HCT116 (cell line): ENCODE measurements at regions not wholly inside any gene's neighbourhood (a gene's known extent, or its start where the extent isn't known, plus 50 kb on each side); places are given as distances from the start of the nearest gene placed in this dataset.
"Not testable (repeated sequence)": the region's sequence is repeated elsewhere in the genome, so short reads cannot be mapped to it uniquely, and the experiment has no call there.

Experiments used
- ATAC-seq: fragments of 200-7000 bp; cut with Tn5 transposase; 2 replicates; pipeline ENCODE4 v1.9.1; 2020; ENCODE audit warnings: mild to moderate bottlenecking, moderate library complexity
- BruUV-seq: library from RNA; stranded (reverse); fragments of 400-500 nt; replicated peaks from 2 replicates; lab custom pipeline; 2021; lab: Mats Ljungman, UMichigan
- CTCF ChIA-PET: fragments of 300-600 bp; sonication (Branson Sonifier 250); formaldehyde crosslinking; loops from one replicate; lab custom pipeline; 2021; ENCODE audit warnings: antibody characterized with exemption; lab: Charles Lee
- POLR2A ChIA-PET: fragments of 300-600, 350-600 bp; sonication (Branson Sonifier 250); formaldehyde crosslinking; loops from one replicate; lab custom pipeline; 2021; ENCODE audit warnings: antibody characterized with exemption; lab: Charles Lee
- RAD21 ChIA-PET, 2 experiments: fragments of 300-600 bp; sonication (Branson Sonifier 250); formaldehyde crosslinking; loops; one replicate each; lab custom pipeline; 2023; ENCODE audit warnings: low total read pairs in 2 of 2; ENCODE audit not compliant: uncharacterized antibody in 2 of 2, unreplicated experiment in 2 of 2, low non-redundant PET in 1 of 2; lab: Charles Lee
- DNase-seq: peaks from one replicate; pipeline ENCODE4 v3.0.0-alpha.2; 2010; ENCODE audit warnings: low read depth, low spot score
- H2AFZ ChIP-seq: fragments of 200-600 bp; shearing (Covaris generic), sonication (generic); 2 replicates; pipeline ENCODE4 v1.6.1; 2017; ENCODE audit warnings: low read depth, mixed run types, mixed read lengths, antibody characterized with exemption, low read length; ENCODE audit not compliant: poor library complexity, severe bottlenecking
- H3K27ac ChIP-seq: 2 replicates; pipeline ENCODE4 v1.5.1; 2012; ENCODE audit warnings: low read depth, low read length
- H3K27me3 ChIP-seq: fragments of 200-600 bp; sonication (generic); 2 replicates; pipeline ENCODE4 v1.6.1; 2016; ENCODE audit warnings: mixed run types, low read length, mixed read lengths; ENCODE audit not compliant: insufficient read depth
- H3K36me3 ChIP-seq, 2 experiments: fragments of 200-500 bp in 1 of 2; fragments of 200-600 bp in 1 of 2; sonication (Bioruptor generic) in 1 of 2; sonication (generic) in 1 of 2; 2 replicates each; pipeline versions ENCODE4 v1.5.1 to v1.6.1; 2014 to 2016; ENCODE audit warnings: low read length in 2 of 2, inconsistent platforms in 1 of 2, mixed read lengths in 1 of 2, mixed run types in 1 of 2; ENCODE audit not compliant: insufficient read depth in 2 of 2, control insufficient read depth in 1 of 2
- H3K4me1 ChIP-seq, 2 experiments: fragments of 200-600 bp in 1 of 2; sonication (generic) in 1 of 2; 2 replicates each; pipeline versions ENCODE4 v1.5.1 to v1.6.1; 2012 to 2017; ENCODE audit warnings: low read length in 2 of 2, inconsistent platforms in 1 of 2, mild to moderate bottlenecking in 1 of 2, mixed read lengths in 1 of 2, mixed run types in 1 of 2, moderate library complexity in 1 of 2; ENCODE audit not compliant: insufficient read depth in 2 of 2, control insufficient read depth in 1 of 2
- H3K4me2 ChIP-seq: fragments of 200-600 bp; sonication (generic); 2 replicates; pipeline ENCODE4 v1.6.1; 2017; ENCODE audit warnings: mixed run types, low read length, mixed read lengths
- H3K4me3 ChIP-seq, 2 experiments: fragments of 200-600 bp in 1 of 2; sonication (generic) in 1 of 2; replicated peaks in 1 of 2; 2 replicates each; pipeline ENCODE4 v1.5.1; 2011 to 2016; ENCODE audit warnings: low read length in 2 of 2, control low read depth in 1 of 2, low read depth in 1 of 2, mild to moderate bottlenecking in 1 of 2, mixed read lengths in 1 of 2, mixed run types in 1 of 2
- H3K79me2 ChIP-seq: fragments of 200-600 bp; sonication (generic); 2 replicates; pipeline ENCODE4 v1.6.1; 2017; ENCODE audit warnings: mild to moderate bottlenecking, mixed run types, low read length, moderate library complexity, mixed read lengths; ENCODE audit not compliant: insufficient read depth
- H3K9ac ChIP-seq: fragments of 200-600 bp; sonication (generic); 2 replicates; pipeline ENCODE4 v1.6.1; 2016; ENCODE audit warnings: low read length, mixed read lengths
- H3K9me2 ChIP-seq: fragments of 200-600 bp; sonication (generic), shearing (Covaris generic); 2 replicates; pipeline ENCODE4 v1.6.1; 2017; ENCODE audit warnings: mixed run types, mild to moderate bottlenecking, moderate library complexity; ENCODE audit not compliant: insufficient read depth
- H3K9me3 ChIP-seq, 2 experiments: fragments of 200-500 bp in 1 of 2; fragments of 200-600 bp in 1 of 2; sonication (Bioruptor generic) in 1 of 2; sonication (generic) in 1 of 2; 2 replicates each; pipeline ENCODE4 v1.6.1; 2014 to 2017; ENCODE audit warnings: low read length in 2 of 2, mixed read lengths in 2 of 2, inconsistent platforms in 1 of 2, low read depth in 1 of 2, mild to moderate bottlenecking in 1 of 2, mixed run types in 1 of 2, moderate library complexity in 1 of 2; ENCODE audit not compliant: control insufficient read depth in 1 of 2, insufficient read depth in 1 of 2
- H4K20me1 ChIP-seq: fragments of 200-600 bp; sonication (generic), shearing (Covaris generic); 2 replicates; pipeline ENCODE4 v1.6.1; 2017; ENCODE audit warnings: mixed run types, mild to moderate bottlenecking, moderate library complexity; ENCODE audit not compliant: insufficient read depth
- CBX3 ChIP-seq: IDR thresholded peaks from 2 replicates; pipeline ENCODE4 v1.6.1; 2012; ENCODE audit warnings: low read depth
- CEBPB ChIP-seq: IDR thresholded peaks from 2 replicates; pipeline ENCODE4 v1.6.1; 2012; ENCODE audit warnings: low read depth
- EGR1 ChIP-seq: IDR thresholded peaks from 2 replicates; pipeline ENCODE4 v1.6.1; 2012; ENCODE audit warnings: low read depth
- ELF1 ChIP-seq: IDR thresholded peaks from 2 replicates; pipeline ENCODE4 v1.6.1; 2012; ENCODE audit warnings: low read depth, borderline replicate concordance
- JUND ChIP-seq: IDR thresholded peaks from 2 replicates; pipeline ENCODE4 v1.6.1; 2012
- POLR2AphosphoS5 ChIP-seq: IDR thresholded peaks from 2 replicates; pipeline ENCODE4 v1.6.1; 2011; ENCODE audit warnings: mild to moderate bottlenecking, low read depth, low read length, moderate library complexity
- RAD21 ChIP-seq: IDR thresholded peaks from 2 replicates; pipeline ENCODE4 v1.6.1; 2012; ENCODE audit warnings: low read depth, mild to moderate bottlenecking
- REST ChIP-seq: IDR thresholded peaks from 2 replicates; pipeline ENCODE4 v1.6.1; 2012; ENCODE audit warnings: low read depth
- SIN3A ChIP-seq: IDR thresholded peaks from 2 replicates; pipeline ENCODE4 v1.6.1; 2012; ENCODE audit warnings: low read depth
- SP1 ChIP-seq: IDR thresholded peaks from 2 replicates; pipeline ENCODE4 v1.6.1; 2012; ENCODE audit warnings: low read depth
- SRF ChIP-seq: IDR thresholded peaks from 2 replicates; pipeline ENCODE4 v1.6.1; 2012; ENCODE audit warnings: low read depth
- YY1 ChIP-seq: IDR thresholded peaks from 2 replicates; pipeline ENCODE4 v1.6.1; 2011; ENCODE audit warnings: low read length, low read depth, moderate library complexity, mild to moderate bottlenecking; ENCODE audit not compliant: insufficient replicate concordance; ENCODE audit errors: extremely low read depth
- intact Hi-C: fragments of 100-400 bp; cut with micrococcal nuclease; formaldehyde crosslinking; loops from 2 replicates; pipeline ENCODE4 v1.10.0; 2022

GRCh38 chr3:26091626-26092025 lies 301.7 kb downstream of the OXSM start (continued):
- no peak for TF ChIP-seq YY1
- TF ChIP-seq, all 23 proteins: peak for 0

GRCh38 chr3:26097111-26097510 lies 307.2 kb downstream of the OXSM start:
- RAD21 ChIA-PET, DNase-seq, H3K4me2 ChIP-seq, H2AFZ ChIP-seq, ATAC-seq, CTCF ChIA-PET, POLR2A ChIA-PET, H3K9ac ChIP-seq, H3K36me3 ChIP-seq, H3K4me1 ChIP-seq, H3K4me3 ChIP-seq, H3K9me2 ChIP-seq, H3K79me2 ChIP-seq, H3K27me3 ChIP-seq, H3K9me3 ChIP-seq, intact Hi-C loops, H3K27ac ChIP-seq, BruUV-seq, H4K20me1 ChIP-seq: not testable (repeated sequence)

GRCh38 chr3:26099692-26100091 lies 309.8 kb downstream of the OXSM start:
- Histone ChIP-seq H2AFZ (no peak overlapping the region), H3K27me3 (no peaks in the 10 kb centered on the region), H3K27ac (no peak overlapping the region), H4K20me1 (no peaks in the 10 kb centered on the region), H3K9me3 (peaks cover 0 to 3% of the 10 kb centered on the region in 2 experiments; a peak in 2 of 4 replicates), H3K4me1 (no peaks in the 10 kb centered on the region), H3K4me2 (no peak overlapping the region), H3K36me3 (no peaks in the 10 kb centered on the region), H3K4me3 (no peak overlapping the region), H3K79me2 (no peaks in the 10 kb centered on the region), H3K9me2 (no peaks in the 10 kb centered on the region), H3K9ac (no peak overlapping the region)
- ATAC-seq (no peak), DNase-seq (no peak)
- RAD21 ChIA-PET = no interaction called here
- intact Hi-C loops = no loop called here
- POLR2A ChIA-PET = no interaction called here
- CTCF ChIA-PET = no interaction called here
- TF ChIP-seq SP1 (no peak), POLR2AphosphoS5 (no peak), CBX3 (no peak), SIN3A (no peak), RAD21 (no peak), ELF1 (no peak), REST (no peak), JUND (no peak), EGR1 (no peak), SRF (no peak), CEBPB (no peak)
- no TSS peak for BruUV-seq
